H1 (cell line): ENCODE measurements at regions not wholly inside any gene's neighbourhood (a gene's known extent, or its start where the extent isn't known, plus 50 kb on each side); places are given as distances from the start of the nearest gene placed in this dataset.

Experiments
- KDM1A ChIP-seq: fragments of 200-600, 300-600 bp; sonication (generic); IDR thresholded peaks from 2 replicates; pipeline ENCODE4 v1.7.1; 2016; ENCODE audit warnings: mild to moderate bottlenecking, low read length, borderline replicate concordance
- NRF1 ChIP-seq: IDR thresholded peaks from 2 replicates; pipeline ENCODE4 v1.6.1; 2011; ENCODE audit warnings: mild to moderate bottlenecking, low read depth, low read length, improper control_type of control experiment
- SIN3A ChIP-seq, 2 experiments: IDR thresholded peaks in 1 of 2; conservative IDR thresholded peaks in 1 of 2; 2 replicates each; pipeline ENCODE4 v1.6.1; 2011 to 2012; ENCODE audit warnings: low read length in 2 of 2, improper control_type of control experiment in 1 of 2, low read depth in 1 of 2, mild to moderate bottlenecking in 1 of 2
- TF ChIP-seq, protein P1 (sequence below), 3 experiments: IDR thresholded peaks; 1 replicate in 2 of 3; 2 replicates in 1 of 3; pipeline versions ENCODE4 v1.5.1 to v1.6.1; 2011; ENCODE audit warnings: low read length in 3 of 3, mild to moderate bottlenecking in 3 of 3, inconsistent platforms in 2 of 3, low read depth in 1 of 3, moderate library complexity in 1 of 3; ENCODE audit not compliant: insufficient read depth in 1 of 3; ENCODE audit errors: control extremely low read depth in 1 of 3

DNA sequence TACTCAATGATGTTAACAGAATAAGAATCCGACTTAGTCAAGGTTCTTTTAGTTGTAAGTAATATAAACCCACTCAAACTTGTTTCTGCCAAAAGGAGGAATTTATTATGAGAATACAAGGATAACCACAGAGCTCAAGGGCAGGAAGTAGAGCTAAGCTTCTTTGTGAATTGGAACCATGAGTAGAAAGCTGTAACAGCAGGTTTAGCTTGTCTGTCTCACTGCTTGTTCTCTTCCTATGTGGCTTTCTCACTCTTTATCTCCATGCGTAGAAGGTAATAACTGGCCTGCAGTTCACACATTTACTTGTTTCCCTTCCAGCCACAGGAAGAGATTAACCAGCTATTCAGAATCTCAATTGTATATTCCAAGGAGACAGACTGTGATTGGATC, 378.3 kb downstream of the PPP1R2C start:
- TF ChIP-seq, protein P1, sequence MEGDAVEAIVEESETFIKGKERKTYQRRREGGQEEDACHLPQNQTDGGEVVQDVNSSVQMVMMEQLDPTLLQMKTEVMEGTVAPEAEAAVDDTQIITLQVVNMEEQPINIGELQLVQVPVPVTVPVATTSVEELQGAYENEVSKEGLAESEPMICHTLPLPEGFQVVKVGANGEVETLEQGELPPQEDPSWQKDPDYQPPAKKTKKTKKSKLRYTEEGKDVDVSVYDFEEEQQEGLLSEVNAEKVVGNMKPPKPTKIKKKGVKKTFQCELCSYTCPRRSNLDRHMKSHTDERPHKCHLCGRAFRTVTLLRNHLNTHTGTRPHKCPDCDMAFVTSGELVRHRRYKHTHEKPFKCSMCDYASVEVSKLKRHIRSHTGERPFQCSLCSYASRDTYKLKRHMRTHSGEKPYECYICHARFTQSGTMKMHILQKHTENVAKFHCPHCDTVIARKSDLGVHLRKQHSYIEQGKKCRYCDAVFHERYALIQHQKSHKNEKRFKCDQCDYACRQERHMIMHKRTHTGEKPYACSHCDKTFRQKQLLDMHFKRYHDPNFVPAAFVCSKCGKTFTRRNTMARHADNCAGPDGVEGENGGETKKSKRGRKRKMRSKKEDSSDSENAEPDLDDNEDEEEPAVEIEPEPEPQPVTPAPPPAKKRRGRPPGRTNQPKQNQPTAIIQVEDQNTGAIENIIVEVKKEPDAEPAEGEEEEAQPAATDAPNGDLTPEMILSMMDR (IDR thresholded peaks at IDR 0.05; ENCODE audit: control extremely low read depth in 1 of 3, insufficient read depth in 1 of 3, low read depth in 1 of 3, low read length in 3 of 3) = no peak
- no peak for TF ChIP-seq SIN3A (conservative IDR thresholded peaks at IDR 0.05 in 1 of 2, IDR thresholded peaks at IDR 0.05 in 1 of 2; ENCODE audit: low read depth in 1 of 2, low read length in 2 of 2)
- TF ChIP-seq KDM1A = no peak
- no peak for TF ChIP-seq NRF1
